ENCODE measurements at regions not wholly inside any gene's neighbourhood (a gene's known extent, or its start where the extent isn't known, plus 50 kb on each side); places are given as distances from the start of the nearest gene placed in this dataset.
A peak's percentile ranks its signal among the peaks of the same experiment; 100 is the strongest.
"Not testable (repeated sequence)": the region's sequence is repeated elsewhere in the genome, so short reads cannot be mapped to it uniquely, and the experiment has no call there.

DNA sequence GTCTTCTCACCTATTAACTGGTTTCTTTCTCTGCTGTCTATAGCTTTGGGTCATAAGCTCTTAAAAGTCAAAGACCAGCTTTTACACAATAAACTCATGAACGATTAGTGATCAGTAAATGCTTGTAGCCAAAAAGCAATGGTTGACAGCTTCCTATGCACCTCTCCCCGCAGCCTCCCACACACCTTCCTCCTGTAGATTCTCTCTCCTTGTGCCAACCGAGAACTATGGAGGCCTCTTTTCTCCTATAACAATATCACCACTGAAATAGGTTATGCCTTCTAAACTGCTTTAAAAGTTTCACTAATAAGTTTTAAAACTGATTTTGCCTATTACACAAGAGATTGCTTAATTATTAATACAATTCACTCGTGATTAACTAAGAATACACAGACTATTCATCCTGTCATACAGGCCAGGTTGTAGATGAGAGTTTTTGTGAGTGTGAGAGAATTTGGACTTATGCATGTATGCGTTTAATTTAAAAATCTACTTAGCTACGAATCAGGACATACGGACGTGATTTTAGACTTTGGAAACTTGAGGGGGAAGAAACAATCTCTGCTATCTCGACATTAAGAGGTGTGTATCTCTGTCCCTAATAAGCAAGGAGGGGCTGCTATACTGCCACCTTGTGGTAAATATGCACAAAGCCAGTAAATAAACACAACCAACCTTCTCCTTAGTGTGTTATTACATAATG is 229.1 kb upstream of the RBBP8 start:
- H3K4me3 Mint-ChIP-seq, result no peak overlapping the region
- no peaks in the 10 kb centered on the region for H4K20me1 ChIP-seq (ENCODE audit: low read depth)
- H3K27me3 ChIP-seq, result no peaks in the 10 kb centered on the region
- H3K4me3 ChIP-seq, result no peak overlapping the region
- TF ChIP-seq, protein P1, sequence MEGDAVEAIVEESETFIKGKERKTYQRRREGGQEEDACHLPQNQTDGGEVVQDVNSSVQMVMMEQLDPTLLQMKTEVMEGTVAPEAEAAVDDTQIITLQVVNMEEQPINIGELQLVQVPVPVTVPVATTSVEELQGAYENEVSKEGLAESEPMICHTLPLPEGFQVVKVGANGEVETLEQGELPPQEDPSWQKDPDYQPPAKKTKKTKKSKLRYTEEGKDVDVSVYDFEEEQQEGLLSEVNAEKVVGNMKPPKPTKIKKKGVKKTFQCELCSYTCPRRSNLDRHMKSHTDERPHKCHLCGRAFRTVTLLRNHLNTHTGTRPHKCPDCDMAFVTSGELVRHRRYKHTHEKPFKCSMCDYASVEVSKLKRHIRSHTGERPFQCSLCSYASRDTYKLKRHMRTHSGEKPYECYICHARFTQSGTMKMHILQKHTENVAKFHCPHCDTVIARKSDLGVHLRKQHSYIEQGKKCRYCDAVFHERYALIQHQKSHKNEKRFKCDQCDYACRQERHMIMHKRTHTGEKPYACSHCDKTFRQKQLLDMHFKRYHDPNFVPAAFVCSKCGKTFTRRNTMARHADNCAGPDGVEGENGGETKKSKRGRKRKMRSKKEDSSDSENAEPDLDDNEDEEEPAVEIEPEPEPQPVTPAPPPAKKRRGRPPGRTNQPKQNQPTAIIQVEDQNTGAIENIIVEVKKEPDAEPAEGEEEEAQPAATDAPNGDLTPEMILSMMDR (IDR thresholded peaks at IDR 0.05), result peak; percentile 92
- no peak for TF ChIP-seq EZH2phosphoT487 (IDR thresholded peaks at IDR 0.05)
- H2AFZ ChIP-seq (replicated peaks), result no peak overlapping the region
- H3K9me3 Mint-ChIP-seq, result no peaks in the 10 kb centered on the region
- H3K79me2 ChIP-seq (ENCODE audit: low read depth), result no peaks in the 10 kb centered on the region
- peaks cover 2% of the 10 kb centered on the region for H3K27me3 Mint-ChIP-seq (ENCODE audit: insufficient read depth, low read depth)
- H3K9ac ChIP-seq, result no peak overlapping the region
- no peak overlapping the region for H3K4me2 ChIP-seq
- H3K27ac Mint-ChIP-seq, result no peak overlapping the region
- peaks cover 3% of the 10 kb centered on the region for H3K4me1 Mint-ChIP-seq
- H3F3A ChIP-seq (ENCODE audit: low read depth), result no peaks in the 10 kb centered on the region
- H3K9me3 ChIP-seq (ENCODE audit: low read depth), result no peaks in the 10 kb centered on the region
- DNase-seq (ENCODE audit: low spot score), result peak; percentile 66
- no peaks in the 10 kb centered on the region for H3K36me3 ChIP-seq
- no peaks in the 10 kb centered on the region for H3K4me1 ChIP-seq
- no peaks in the 10 kb centered on the region for H3K36me3 Mint-ChIP-seq
- no peak overlapping the region for H3K27ac ChIP-seq

DNA sequence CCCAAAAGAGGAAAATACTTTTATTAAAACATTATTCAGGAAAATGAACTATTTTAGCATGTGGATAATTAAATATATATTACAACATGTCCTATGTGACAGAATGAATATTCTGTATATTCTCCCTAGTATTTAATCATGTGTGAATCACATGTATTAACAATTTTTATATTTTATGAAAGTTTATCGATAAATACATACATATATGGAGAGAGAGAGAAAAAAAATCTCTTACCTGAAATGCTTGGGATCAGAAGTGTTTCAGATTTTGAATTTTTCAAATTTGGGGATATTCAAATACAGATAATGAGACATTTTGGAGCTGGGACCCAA is 228.6 kb upstream of the RBBP8 start:
- Histone ChIP-seq H3K27me3 (no peaks in the 10 kb centered on the region), H2AFZ (replicated peaks) (no peak overlapping the region), H3K9ac (no peak overlapping the region), H3F3A (ENCODE audit: low read depth) (no peaks in the 10 kb centered on the region), H3K9me3 (ENCODE audit: low read depth) (no peaks in the 10 kb centered on the region), H3K36me3 (no peaks in the 10 kb centered on the region), H3K4me3 (no peak overlapping the region), H3K4me1 (no peaks in the 10 kb centered on the region), H3K79me2 (ENCODE audit: low read depth) (no peaks in the 10 kb centered on the region), H4K20me1 (ENCODE audit: low read depth) (no peaks in the 10 kb centered on the region), H3K27ac (no peak overlapping the region), H3K4me2 (no peak overlapping the region)
- Mint-ChIP-seq H3K4me1 (peaks cover 3% of the 10 kb centered on the region), H3K9me3 (no peaks in the 10 kb centered on the region), H3K4me3 (no peak overlapping the region), H3K27ac (no peak overlapping the region), H3K36me3 (no peaks in the 10 kb centered on the region), H3K27me3 (ENCODE audit: insufficient read depth, low read depth) (peaks cover 2% of the 10 kb centered on the region)
- DNase-seq (ENCODE audit: low spot score), result no peak
- TF ChIP-seq EZH2phosphoT487 (IDR thresholded peaks at IDR 0.05) (no peak), EZH2 (IDR thresholded peaks at IDR 0.05) (no peak)

DNA sequence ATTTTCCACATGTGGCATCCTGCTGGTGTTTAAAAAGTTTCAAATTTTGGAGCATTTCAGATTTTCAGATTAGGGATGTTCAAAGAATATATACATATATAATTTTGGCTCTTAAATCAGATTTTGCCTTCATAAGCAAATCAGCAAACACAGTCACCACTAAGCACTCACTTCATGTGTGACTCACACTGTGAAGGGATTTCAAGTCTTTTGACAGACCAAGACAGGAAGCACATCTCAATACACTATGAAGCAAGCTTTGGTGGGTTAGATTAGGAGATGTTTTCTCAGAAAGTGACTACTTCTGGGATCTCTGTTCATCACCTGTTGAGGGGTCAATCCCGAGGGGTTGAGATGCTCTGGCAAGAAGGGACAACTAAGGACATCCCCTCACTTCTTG is 227.8 kb upstream of the RBBP8 start:
- TF ChIP-seq EZH2phosphoT487 (IDR thresholded peaks at IDR 0.05) (no peak), EZH2 (IDR thresholded peaks at IDR 0.05) (no peak)
- TF ChIP-seq, protein P1 (IDR thresholded peaks at IDR 0.05), result no peak
- no peaks in the 10 kb centered on the region for H3K36me3 Mint-ChIP-seq
- no peak overlapping the region for H3K4me2 ChIP-seq
- no peak overlapping the region for H3K4me3 ChIP-seq
- no peak overlapping the region for H3K27ac Mint-ChIP-seq
- no peaks in the 10 kb centered on the region for H3F3A ChIP-seq (ENCODE audit: low read depth)
- no peaks in the 10 kb centered on the region for H3K79me2 ChIP-seq (ENCODE audit: low read depth)
- H3K36me3 ChIP-seq, result no peaks in the 10 kb centered on the region
- no peaks in the 10 kb centered on the region for H3K4me1 ChIP-seq
- H3K4me3 Mint-ChIP-seq, result no peak overlapping the region
- peaks cover 3% of the 10 kb centered on the region for H3K4me1 Mint-ChIP-seq
- DNase-seq (ENCODE audit: low spot score), result no peak
- no peak overlapping the region for H3K27ac ChIP-seq
- H3K9me3 ChIP-seq (ENCODE audit: low read depth), result no peaks in the 10 kb centered on the region
- H4K20me1 ChIP-seq (ENCODE audit: low read depth), result no peaks in the 10 kb centered on the region
- no peak overlapping the region for H3K9ac ChIP-seq
- H3K27me3 ChIP-seq, result no peaks in the 10 kb centered on the region
- no peaks in the 10 kb centered on the region for H3K9me3 Mint-ChIP-seq
- peaks cover 2% of the 10 kb centered on the region for H3K27me3 Mint-ChIP-seq (ENCODE audit: insufficient read depth, low read depth)
- no peak overlapping the region for H2AFZ ChIP-seq (replicated peaks)

DNA sequence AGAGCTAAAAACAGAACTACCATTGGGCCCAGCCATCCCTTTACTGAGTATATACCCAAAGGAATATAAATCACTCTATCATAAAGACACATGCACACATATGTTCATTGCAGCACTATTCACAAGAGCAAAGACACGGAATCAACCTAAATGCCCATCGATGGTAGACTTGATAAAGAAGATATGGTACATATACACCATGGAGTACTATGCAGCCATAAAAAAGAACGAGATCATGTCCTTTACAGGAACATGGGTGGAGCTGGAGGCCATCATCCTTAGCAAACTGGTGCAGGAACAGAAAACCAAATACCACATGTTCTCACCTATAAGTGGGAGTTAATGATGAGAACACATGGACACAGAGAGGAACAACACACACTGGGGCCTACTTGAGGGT is 227.1 kb upstream of the RBBP8 start:
- not testable (repeated sequence) for H3K4me3 ChIP-seq; H2AFZ ChIP-seq (replicated peaks); H3K27ac Mint-ChIP-seq; H3K27ac ChIP-seq; DNase-seq (ENCODE audit: low spot score); H3K36me3 ChIP-seq; H3K4me1 Mint-ChIP-seq; H3K27me3 Mint-ChIP-seq (ENCODE audit: insufficient read depth, low read depth); H4K20me1 ChIP-seq (ENCODE audit: low read depth); H3K9me3 ChIP-seq (ENCODE audit: low read depth); H3K79me2 ChIP-seq (ENCODE audit: low read depth); H3K4me3 Mint-ChIP-seq; H3K36me3 Mint-ChIP-seq; H3F3A ChIP-seq (ENCODE audit: low read depth); H3K9me3 Mint-ChIP-seq; H3K27me3 ChIP-seq; H3K4me1 ChIP-seq; H3K4me2 ChIP-seq; H3K9ac ChIP-seq
